Endothelial cell of umbilical vein (primary cell): ENCODE measurements at regions not wholly inside any gene's neighbourhood (a gene's known extent, or its start where the extent isn't known, plus 50 kb on each side); places are given as distances from the start of the nearest gene placed in this dataset.

Experiments
- BruUV-seq: library from RNA; stranded (reverse); fragments of 400-500 nt; replicated peaks from 2 replicates; lab custom pipeline; 2021; lab: Mats Ljungman, UMichigan
- CTCF ChIA-PET: fragments of 300-600, 350-600 bp; sonication (Branson Sonifier 250); formaldehyde crosslinking; loops from one replicate; lab custom pipeline; 2021; ENCODE audit warnings: antibody characterized with exemption, inconsistent platforms; lab: Charles Lee
- POLR2A ChIA-PET: fragments of 300-600, 350-600 bp; sonication (Branson Sonifier 250); formaldehyde crosslinking; loops from one replicate; lab custom pipeline; 2021; ENCODE audit warnings: antibody characterized with exemption, inconsistent platforms; lab: Charles Lee
- DNase-seq: peaks from one replicate; pipeline ENCODE4 v3.0.0-alpha.2; 2011; ENCODE audit warnings: low read depth, low spot score
- FAIRE-seq: peaks from 2 replicates; lab custom pipeline; 2011; peaks lifted over from hg19 to GRCh38; lab: Jason Lieb, UNC
- H2AFZ ChIP-seq: 2 replicates; pipeline ENCODE4 v1.6.0; 2012; ENCODE audit warnings: low read depth, low read length, control low read depth, inconsistent platforms
- H3K27ac ChIP-seq: 2 replicates; pipeline ENCODE4 v1.5.1; 2011; ENCODE audit warnings: low read depth, mild to moderate bottlenecking, control low read depth, low read length, moderate library complexity; ENCODE audit not compliant: insufficient read depth
- H3K27me3 ChIP-seq, 2 experiments: 2 replicates each; pipeline versions ENCODE4 v1.6.0 to v1.6.1; 2011; ENCODE audit warnings: low read length in 2 of 2, mixed read lengths in 1 of 2; ENCODE audit not compliant: control insufficient read depth in 2 of 2, insufficient read depth in 2 of 2
- H3K36me3 ChIP-seq, 2 experiments: 2 replicates in 1 of 2; 3 replicates in 1 of 2; pipeline ENCODE4 v1.5.1; 2011; ENCODE audit warnings: low read length in 2 of 2, mild to moderate bottlenecking in 1 of 2, moderate library complexity in 1 of 2; ENCODE audit not compliant: control insufficient read depth in 2 of 2, insufficient read depth in 2 of 2; ENCODE audit errors: extremely low read depth in 1 of 2
- H3K4me1 ChIP-seq: 3 replicates; pipeline ENCODE4 v1.5.1; 2011; ENCODE audit warnings: mild to moderate bottlenecking, low read length; ENCODE audit not compliant: control insufficient read depth, insufficient read depth; ENCODE audit errors: extremely low read depth
- H3K4me2 ChIP-seq: 2 replicates; pipeline ENCODE4 v1.6.1; 2011; ENCODE audit warnings: low read length, control low read depth, mixed read lengths; ENCODE audit not compliant: insufficient read depth
- H3K4me3 ChIP-seq, 3 experiments: fragments of 200-600 bp in 1 of 3; sonication (generic), shearing (Covaris generic) in 1 of 3; replicated peaks in 1 of 3; 2 replicates each; pipeline ENCODE4 v1.5.1; 2011 to 2016; ENCODE audit warnings: control low read depth in 3 of 3, low read length in 3 of 3, mild to moderate bottlenecking in 2 of 3, inconsistent platforms in 1 of 3, low read depth in 1 of 3, moderate library complexity in 1 of 3; ENCODE audit not compliant: insufficient read depth in 1 of 3
- H3K79me2 ChIP-seq: 2 replicates; pipeline ENCODE4 v1.6.0; 2012; ENCODE audit warnings: low read length, inconsistent platforms; ENCODE audit not compliant: control insufficient read depth, insufficient read depth
- H3K9ac ChIP-seq: replicated peaks from 2 replicates; pipeline ENCODE3; 2011; ENCODE audit warnings: low read length, control low read depth; ENCODE audit not compliant: insufficient read depth; ENCODE audit errors: extremely low read depth
- H3K9me1 ChIP-seq: replicated peaks from 3 replicates; pipeline ENCODE4 v1.6.0; 2011; ENCODE audit warnings: mild to moderate bottlenecking, low read length; ENCODE audit not compliant: control insufficient read depth, insufficient read depth; ENCODE audit errors: extremely low read depth
- H3K9me3 ChIP-seq: replicated peaks from 2 replicates; pipeline ENCODE4 v1.5.1; 2012; ENCODE audit warnings: low read length, inconsistent platforms; ENCODE audit not compliant: control insufficient read depth, insufficient read depth
- H4K20me1 ChIP-seq: replicated peaks from 2 replicates; pipeline ENCODE3; 2011; ENCODE audit warnings: mild to moderate bottlenecking, low read length; ENCODE audit not compliant: control insufficient read depth, insufficient read depth; ENCODE audit errors: extremely low read depth
- CTCF ChIP-seq, 2 donors: IDR thresholded peaks; 1 replicate in 1 of 2; 2 replicates in 1 of 2; pipeline ENCODE4 v1.5.1; 2011; ENCODE audit warnings: low read length in 2 of 2, mild to moderate bottlenecking in 2 of 2, moderate library complexity in 2 of 2, control low read depth in 1 of 2, inconsistent platforms in 1 of 2, low read depth in 1 of 2; ENCODE audit not compliant: insufficient read depth in 1 of 2; ENCODE audit errors: extremely low read depth in 1 of 2
- EZH2 ChIP-seq: IDR thresholded peaks from 2 replicates; pipeline ENCODE4 v1.6.1; 2012; ENCODE audit warnings: borderline replicate concordance, low read depth, mild to moderate bottlenecking, moderate library complexity, low read length, inconsistent platforms; ENCODE audit not compliant: severe bottlenecking
- FOS ChIP-seq: IDR thresholded peaks from 2 replicates; pipeline ENCODE4 v1.6.1; 2011; ENCODE audit warnings: mild to moderate bottlenecking, low read length, moderate library complexity, borderline replicate concordance; ENCODE audit not compliant: insufficient read depth
- GATA2 ChIP-seq: IDR thresholded peaks from 2 replicates; pipeline ENCODE4 v1.7.0; 2011; ENCODE audit warnings: low read depth, mild to moderate bottlenecking, moderate library complexity, mixed read lengths, low read length; ENCODE audit not compliant: insufficient read length, insufficient read depth
- JUN ChIP-seq: IDR thresholded peaks from 2 replicates; pipeline ENCODE4 v1.6.1; 2011; ENCODE audit warnings: borderline replicate concordance, low read depth; ENCODE audit not compliant: insufficient read length, insufficient read depth
- MAX ChIP-seq: IDR thresholded peaks from 2 replicates; pipeline ENCODE4 v1.6.1; 2011; ENCODE audit not compliant: insufficient read depth, insufficient read length
- MYC ChIP-seq: IDR thresholded peaks from one replicate; pipeline ENCODE4 v1.6.1; 2011; ENCODE audit warnings: mild to moderate bottlenecking, low read depth, low read length
- POLR2A ChIP-seq: IDR thresholded peaks from 2 replicates; pipeline ENCODE4 v1.6.1; 2012; ENCODE audit warnings: low read depth, mild to moderate bottlenecking, control low read depth, low read length
- POLR2AphosphoS5 ChIP-seq: IDR thresholded peaks from 2 replicates; pipeline ENCODE4 v1.6.1; 2012; ENCODE audit warnings: low read depth, mild to moderate bottlenecking, control low read depth, low read length, moderate library complexity; ENCODE audit not compliant: insufficient read depth
- dilution Hi-C: fragments of 300-500 bp; cut with MboI; formaldehyde crosslinking; loops from one replicate; pipeline ENCODE4 v1.15.0; 2019; ENCODE audit warnings: low sequenced_read_pairs; ENCODE audit not compliant: extremely low pct_ligation_motif_present
- intact Hi-C: fragments of 100-400 bp; cut with micrococcal nuclease; formaldehyde crosslinking; loops from one replicate; pipeline ENCODE4 v1.10.0; 2022

- no TSS peak for BruUV-seq
- H2AFZ ChIP-seq, result no peak overlapping the region
- H3K9me3 ChIP-seq, result no peaks in the 10 kb centered on the region
- H3K4me1 ChIP-seq, result no peaks in the 10 kb centered on the region
- DNase-seq, result no peak
- H4K20me1 ChIP-seq, result no peaks in the 10 kb centered on the region
- H3K27ac ChIP-seq, result no peak overlapping the region
- no peak overlapping the region for H3K9ac ChIP-seq
- H3K4me2 ChIP-seq, result no peak overlapping the region
- dilution Hi-C loops (no loop called here), intact Hi-C loops (no loop called here)
- no peaks in the 10 kb centered on the region for H3K27me3 ChIP-seq
- CTCF ChIA-PET, result no interaction called here
- no peaks in the 10 kb centered on the region for H3K36me3 ChIP-seq
- H3K79me2 ChIP-seq, result no peaks in the 10 kb centered on the region
- H3K4me3 ChIP-seq, result no peak overlapping the region
- no peaks in the 10 kb centered on the region for H3K9me1 ChIP-seq
- POLR2A ChIA-PET, result no interaction called here
- no peak for FAIRE-seq
- no peak for TF ChIP-seq POLR2AphosphoS5
Measured at GRCh38 chr11:115712296-115712695, 208.1 kb upstream of the CADM1 start.

DNA sequence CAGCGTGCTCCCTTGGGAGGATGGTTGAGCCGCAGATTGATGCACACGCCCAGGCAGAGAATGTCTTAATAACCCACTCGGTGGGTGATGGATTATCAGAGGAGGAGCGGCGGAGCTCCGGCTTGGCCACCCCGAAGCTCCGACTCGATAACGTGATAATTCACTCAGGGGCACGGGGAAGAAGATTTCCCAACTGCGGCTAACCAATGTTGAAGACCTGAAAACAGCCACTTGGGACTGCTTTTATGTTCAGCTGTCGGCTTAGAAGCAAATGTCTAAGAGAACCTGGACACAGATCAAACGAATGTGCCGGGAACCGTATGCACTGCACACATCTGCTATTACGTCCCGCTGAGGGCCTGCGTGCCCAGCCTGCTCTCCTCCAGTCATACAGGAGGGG, 206.8 kb upstream of the CADM1 start:
- DNase-seq (no peak), FAIRE-seq (no peak)
- Histone ChIP-seq H3K9me1 (no peaks in the 10 kb centered on the region), H3K9me3 (no peaks in the 10 kb centered on the region), H2AFZ (no peak overlapping the region), H3K9ac (no peak overlapping the region), H3K36me3 (no peaks in the 10 kb centered on the region), H3K4me2 (no peak overlapping the region), H3K4me1 (no peaks in the 10 kb centered on the region), H3K4me3 (no peak overlapping the region), H3K79me2 (no peaks in the 10 kb centered on the region), H3K27me3 (no peaks in the 10 kb centered on the region), H3K27ac (no peak overlapping the region), H4K20me1 (no peaks in the 10 kb centered on the region)
- CTCF ChIA-PET, result no interaction called here
- intact Hi-C loops (no loop called here), dilution Hi-C loops (no loop called here)
- BruUV-seq, result no TSS peak
- TF ChIP-seq MAX (no peak), GATA2 (no peak), FOS (no peak), EZH2 (no peak), JUN (no peak), MYC (no peak), POLR2A (no peak), POLR2AphosphoS5 (no peak), CTCF (IDR thresholded peaks at IDR 0.05; ENCODE audit: extremely low read depth in 1 of 2, insufficient read depth in 1 of 2, low read depth in 1 of 2, low read length in 2 of 2) (no peak)
- POLR2A ChIA-PET, result no interaction called here
